GM18907 (cell line): ENCODE measurements at regions not wholly inside any gene's neighbourhood (a gene's known extent, or its start where the extent isn't known, plus 50 kb on each side); places are given as distances from the start of the nearest gene placed in this dataset.

Experiments
- ATAC-seq: cut with Tn5 transposase; IDR thresholded peaks from one replicate; pipeline ENCODE4 v1.9.1; 2021; ENCODE audit warnings: mild to moderate bottlenecking, moderate library complexity; ENCODE audit not compliant: unreplicated experiment

GRCh38 chr14:100436745-100437406 lies 113.7 kb downstream of the SLC25A47 start:
- no peak for ATAC-seq

GRCh38 chr14:100438271-100438670 lies 115.1 kb downstream of the SLC25A47 start:
- no peak for ATAC-seq

DNA sequence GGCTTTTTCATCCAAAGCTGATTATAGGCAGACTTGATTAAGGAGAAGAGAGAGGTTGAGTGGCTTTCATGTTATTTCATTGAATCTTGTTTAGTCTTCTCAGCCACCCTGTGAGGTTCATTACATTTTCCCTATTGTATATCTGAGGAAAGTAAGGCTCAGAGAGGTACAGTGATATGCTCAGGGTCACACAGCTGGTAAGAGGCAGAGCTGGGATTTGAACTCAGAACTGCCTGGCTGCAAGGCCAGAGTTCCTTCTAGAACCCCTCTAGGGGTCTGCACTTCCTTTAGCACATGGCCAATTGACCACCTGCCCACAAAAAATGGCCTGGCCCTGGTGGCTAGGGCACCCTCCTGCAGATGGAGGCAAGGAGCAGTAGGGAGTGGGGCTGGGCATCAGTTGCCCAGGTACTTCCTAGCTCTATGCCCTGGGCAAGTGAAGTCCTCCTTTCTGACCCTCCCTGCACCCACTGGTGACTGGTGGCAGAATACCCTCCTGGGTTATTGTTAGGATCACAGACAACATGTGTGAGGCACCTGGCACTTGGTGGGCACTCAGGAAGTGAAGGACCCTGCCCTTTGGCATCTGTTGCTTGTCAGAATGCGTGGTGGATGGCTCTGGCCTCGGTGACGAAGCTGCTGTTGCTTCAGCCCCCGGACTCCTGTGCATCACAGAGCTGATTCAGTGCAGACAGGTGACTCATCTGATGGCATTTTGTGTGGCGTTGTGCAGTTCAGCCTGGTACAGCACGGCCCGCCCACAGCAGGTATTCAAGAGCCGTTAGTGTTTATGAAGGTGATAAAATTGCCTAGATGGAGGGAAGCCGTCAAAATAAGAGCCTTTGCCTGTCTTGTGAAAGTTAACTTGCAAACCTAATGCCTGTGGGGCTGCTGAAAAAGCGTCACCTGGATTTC lies 115.8 kb downstream of the SLC25A47 start:
- ATAC-seq: no peak

- no peak for ATAC-seq
Measured at GRCh38 chr14:100439781-100440180, 116.6 kb downstream of the SLC25A47 start.

DNA sequence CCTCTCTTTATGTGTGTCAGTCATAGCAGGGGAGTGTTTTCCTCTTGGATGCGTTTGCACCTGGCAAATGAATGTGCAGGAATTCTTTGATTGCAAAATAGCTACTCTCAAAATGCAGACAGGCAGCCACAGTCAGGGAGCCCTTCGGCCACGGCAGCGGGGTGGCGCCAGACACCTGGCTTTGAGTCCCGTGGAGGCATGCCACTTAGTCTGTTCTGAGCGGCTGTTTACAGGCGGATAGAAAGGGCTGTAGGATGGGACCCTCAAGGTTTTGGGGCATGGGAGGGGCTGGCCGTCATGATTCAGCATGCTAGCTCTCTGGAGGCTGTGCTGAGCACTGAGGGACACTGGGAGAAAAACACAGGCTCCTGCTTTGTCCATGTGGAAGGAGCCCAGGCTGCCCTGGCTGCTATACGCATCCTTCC lies 117.1 kb downstream of the SLC25A47 start:
- no peak for ATAC-seq

- no peak for ATAC-seq
Measured at GRCh38 chr14:100440758-100441203, 117.6 kb downstream of the SLC25A47 start.

DNA sequence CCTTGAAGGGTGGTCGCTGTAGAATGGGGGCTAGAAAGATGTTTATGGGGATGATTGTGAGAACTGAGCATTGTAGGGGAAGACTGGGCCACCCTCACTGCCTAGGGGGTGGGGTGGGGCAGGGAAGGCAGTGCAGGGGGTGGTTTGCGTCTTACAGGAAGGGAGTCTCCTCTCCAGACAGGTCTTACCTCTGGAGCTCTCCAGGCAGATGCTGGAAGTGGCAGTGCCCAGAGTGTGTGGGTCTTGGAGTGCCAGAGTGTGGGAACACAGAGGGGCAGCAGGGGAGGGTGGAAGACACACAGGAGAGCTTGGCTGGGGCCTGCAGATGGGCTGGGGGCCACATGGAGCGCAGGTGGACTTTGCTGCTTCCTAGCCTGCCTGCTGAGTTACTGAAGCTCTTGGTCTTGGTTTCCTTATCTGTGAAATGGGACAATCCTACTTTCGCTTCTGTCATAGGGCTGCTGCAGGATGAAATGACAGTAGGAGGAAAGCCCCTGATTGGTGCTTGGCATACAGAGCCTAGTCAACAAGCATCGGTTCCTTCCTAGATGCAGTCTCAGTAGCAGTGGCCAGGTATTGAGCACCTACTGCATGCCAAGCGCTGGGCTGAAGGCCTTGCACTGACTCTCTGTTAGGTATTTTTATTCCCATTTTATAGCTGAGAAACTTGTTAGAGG lies 118.3 kb downstream of the SLC25A47 start:
- ATAC-seq: no peak

GRCh38 chr14:100442036-100442435 lies 118.9 kb downstream of the SLC25A47 start:
- ATAC-seq: no peak

DNA sequence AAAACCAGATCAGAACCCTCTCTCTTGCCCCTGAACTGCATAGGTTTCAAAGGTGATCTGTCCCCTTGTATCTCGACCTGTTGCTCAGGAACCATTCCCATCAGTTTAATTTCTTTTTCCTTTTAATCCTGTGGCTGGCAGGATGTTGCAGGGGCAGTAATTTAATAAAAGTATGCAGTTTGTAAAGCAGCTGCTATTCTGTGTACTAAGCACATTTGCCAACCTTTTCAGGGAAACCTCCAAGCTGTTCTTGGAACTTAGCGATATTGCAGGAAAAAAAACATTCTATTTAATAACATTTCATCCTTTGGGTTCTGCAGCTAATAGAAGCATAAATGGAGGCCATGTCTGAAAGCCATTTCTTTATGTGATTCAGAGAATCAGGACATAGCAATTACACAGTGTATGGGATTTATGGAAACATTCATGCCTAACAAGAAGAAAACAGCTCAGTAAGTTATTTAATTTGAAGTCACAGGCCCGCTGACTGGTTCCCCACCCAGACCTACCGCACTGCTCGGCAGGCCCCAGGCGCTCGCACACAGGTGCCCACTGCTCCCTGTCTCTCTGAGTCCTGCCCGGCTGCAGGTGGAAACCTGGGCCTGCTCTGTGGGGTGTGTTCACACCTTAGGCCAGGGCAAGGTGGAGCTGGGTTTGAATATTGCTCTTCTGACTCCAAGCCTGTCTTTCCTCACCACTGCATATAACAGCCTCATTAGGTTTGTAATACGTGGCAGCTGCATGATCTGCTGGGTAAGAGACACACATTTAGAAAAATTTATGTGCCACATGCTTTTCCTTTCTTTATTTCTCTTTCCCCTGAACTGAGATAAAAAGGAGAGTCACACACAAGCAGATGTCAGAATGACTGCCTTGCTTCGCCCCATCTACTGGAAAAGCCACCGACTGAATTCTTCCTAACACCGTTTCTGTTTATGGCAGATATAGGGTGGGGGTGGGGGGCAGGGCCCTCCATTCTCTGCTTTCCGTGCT lies 119.7 kb downstream of the SLC25A47 start:
- ATAC-seq: no peak

- no peak for ATAC-seq
Measured at GRCh38 chr14:100443603-100444002, 120.5 kb downstream of the SLC25A47 start.

- ATAC-seq: no peak
Measured at GRCh38 chr14:100445436-100446088, 122.4 kb downstream of the SLC25A47 start.

- no peak for ATAC-seq
Measured at GRCh38 chr14:100446572-100446971, 123.4 kb downstream of the SLC25A47 start.

DNA sequence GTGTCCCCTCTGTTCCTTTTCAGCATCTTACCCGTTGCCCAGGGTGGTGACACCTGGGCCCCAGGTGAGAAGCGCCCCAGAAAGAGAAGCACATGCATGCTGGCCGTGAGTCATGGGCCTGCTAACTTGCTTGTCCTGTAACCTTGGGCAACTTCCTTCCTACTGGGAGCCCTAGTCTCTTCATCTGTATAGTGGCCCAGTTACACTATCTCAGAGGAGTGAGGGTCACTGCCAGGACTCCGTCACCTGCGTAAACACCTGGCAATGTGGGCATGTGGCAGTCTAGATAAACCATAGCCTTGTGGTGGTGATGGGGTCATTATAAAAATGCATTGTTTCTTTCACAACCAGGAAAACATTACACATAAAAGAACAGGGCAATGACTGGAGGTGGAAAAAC lies 125.2 kb downstream of the SLC25A47 start:
- ATAC-seq: no peak

DNA sequence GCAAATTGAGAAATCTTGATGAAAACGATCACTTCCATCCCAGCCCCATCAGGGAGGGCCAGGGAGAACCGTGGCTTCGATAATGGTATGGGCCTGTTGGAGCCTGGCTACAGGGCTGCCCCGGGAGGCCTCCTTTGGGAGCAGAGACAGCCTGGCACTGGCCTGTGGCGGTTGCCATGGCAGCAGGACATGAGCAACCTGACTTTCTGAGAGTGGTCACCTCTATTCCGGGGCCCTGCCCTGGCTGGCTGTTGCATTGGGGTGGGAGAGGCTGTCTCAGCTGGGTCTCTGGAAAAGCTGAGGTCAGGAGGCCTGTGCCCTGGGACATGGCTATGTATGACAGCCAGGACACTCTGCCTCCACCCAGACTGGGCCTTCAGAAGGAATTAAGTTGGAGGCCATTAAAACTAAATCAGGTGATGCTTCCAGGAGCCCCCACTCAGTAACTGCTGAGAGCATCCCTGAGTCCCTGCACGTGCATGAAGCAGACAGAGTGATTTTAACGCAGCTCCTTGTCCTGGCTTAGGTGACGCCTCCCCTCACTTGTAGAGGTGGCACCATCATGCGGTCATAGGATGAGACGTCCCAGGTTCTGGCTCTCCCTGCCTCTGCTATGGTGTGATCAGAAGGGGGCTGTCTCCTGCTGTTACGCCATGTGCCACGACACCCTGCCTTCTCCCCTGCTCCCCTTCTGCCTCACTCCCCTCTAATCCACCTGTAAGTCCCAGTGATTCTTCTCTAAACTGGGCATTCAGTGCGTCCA lies 126.3 kb downstream of the SLC25A47 start:
- no peak for ATAC-seq

GRCh38 chr14:100450049-100450448 lies 126.9 kb downstream of the SLC25A47 start:
- ATAC-seq: no peak

DNA sequence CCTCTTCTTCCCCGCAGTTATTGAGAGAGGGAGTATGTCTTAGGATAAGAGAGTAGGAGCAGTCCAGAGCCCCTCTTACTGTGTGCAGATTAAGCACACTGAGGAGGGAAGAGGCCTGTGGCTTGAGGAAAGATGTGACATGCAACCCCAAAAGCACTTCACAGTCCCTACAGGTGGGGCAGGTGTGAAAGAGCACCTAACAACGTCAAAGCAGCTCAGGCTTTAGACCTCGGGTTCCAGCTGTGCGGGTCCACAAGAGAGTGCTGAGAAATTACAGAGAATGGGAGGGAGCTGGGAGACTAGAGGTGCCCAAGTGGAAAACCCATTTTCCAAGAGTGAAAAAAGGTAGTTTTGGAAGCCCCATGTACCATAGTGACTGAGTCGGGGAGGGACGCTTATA lies 127.6 kb downstream of the SLC25A47 start:
- no peak for ATAC-seq

- no peak for ATAC-seq
Measured at GRCh38 chr14:100451264-100451663, 128.1 kb downstream of the SLC25A47 start.

- no peak for ATAC-seq
Measured at GRCh38 chr14:100453930-100454329, 130.8 kb downstream of the SLC25A47 start.

DNA sequence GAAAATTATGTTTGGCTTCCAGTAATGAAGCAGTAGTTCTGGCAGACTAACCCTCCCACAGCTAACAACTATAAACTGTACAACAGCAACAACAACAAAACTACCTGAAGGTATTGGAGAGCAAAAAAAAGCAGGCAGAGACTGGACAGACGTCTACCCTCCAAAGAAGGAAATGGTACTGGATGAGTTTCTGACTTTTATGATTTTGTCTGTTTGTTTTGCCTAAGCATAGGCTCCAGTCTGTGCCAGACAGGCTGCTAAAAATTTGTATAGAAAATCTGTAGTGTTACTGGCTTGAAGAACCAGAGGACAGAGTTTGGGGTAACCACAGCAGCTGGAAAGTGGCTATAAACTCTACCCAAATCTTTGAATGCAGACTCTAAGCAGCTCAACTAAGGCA lies 131.3 kb downstream of the SLC25A47 start:
- no peak for ATAC-seq
